ENCODE measurements at regions not wholly inside any gene's neighbourhood (a gene's known extent, or its start where the extent isn't known, plus 50 kb on each side); places are given as distances from the start of the nearest gene placed in this dataset.

- Mint-ChIP-seq H3K4me1 (peaks cover 16% of the 10 kb centered on the region), H3K9me3 (no peaks in the 10 kb centered on the region), H3K27ac (no peak overlapping the region), H3K4me3 (no peak overlapping the region), H3K27me3 (peaks cover 52% of the 10 kb centered on the region)
- ATAC-seq: no peak
- no peak for DNase-seq
These were observed 97.2 kb downstream of the TRIM36 start for GRCh38 chr5:115072266-115073064.

GRCh38 chr5:115070737-115071136 is 99.0 kb downstream of the TRIM36 start:
- DNase-seq (no peak), ATAC-seq (no peak)
- Mint-ChIP-seq H3K27ac (no peak overlapping the region), H3K4me1 (peaks cover 16% of the 10 kb centered on the region), H3K4me3 (no peak overlapping the region), H3K9me3 (no peaks in the 10 kb centered on the region), H3K27me3 (peaks cover 52% of the 10 kb centered on the region)

- Mint-ChIP-seq H3K27me3 (peaks cover 49% of the 10 kb centered on the region), H3K4me3 (peak overlapping the region in 1 of 2 donors; percentile 55), H3K27ac (peak overlapping the region in 1 of 2 donors; percentile 26), H3K9me3 (no peaks in the 10 kb centered on the region), H3K4me1 (peaks cover 16% of the 10 kb centered on the region)
- peak; percentile 59 for ATAC-seq
- no peak for DNase-seq
These were observed 100.4 kb downstream of the TRIM36 start for GRCh38 chr5:115069087-115069968.

GRCh38 chr5:115068239-115069086 is 101.2 kb downstream of the TRIM36 start:
- peak; percentile 45 to 64 for DNase-seq
- ATAC-seq: peak; percentile 83
- Mint-ChIP-seq H3K4me3 (peak overlapping the region in 1 of 2 donors; percentile 55), H3K9me3 (no peaks in the 10 kb centered on the region), H3K27ac (peak overlapping the region; percentile 26 to 84), H3K4me1 (peaks cover 16% of the 10 kb centered on the region), H3K27me3 (peaks cover 40% of the 10 kb centered on the region)

DNA sequence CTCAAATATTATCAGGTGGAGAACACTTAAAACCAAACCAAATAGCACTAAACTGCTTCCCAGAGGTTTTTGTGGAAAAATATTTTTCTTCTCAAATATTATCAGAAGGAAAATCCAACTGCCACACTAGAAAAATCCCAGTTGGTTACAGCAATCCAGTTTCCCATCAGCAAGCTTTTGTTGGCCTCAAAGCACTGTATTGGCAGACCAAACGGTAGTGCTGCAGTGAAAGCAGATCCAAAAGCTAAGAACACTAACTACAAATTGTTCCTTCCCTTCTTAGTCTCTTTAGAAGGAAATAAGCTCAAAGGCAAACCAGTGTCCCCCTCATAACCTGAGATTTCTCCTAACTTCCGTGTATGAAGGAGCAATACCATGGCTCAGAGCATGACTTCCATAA is 105.3 kb downstream of the TRIM36 start:
- Mint-ChIP-seq H3K27ac (no peak overlapping the region), H3K27me3 (peaks cover under 1% of the 10 kb centered on the region), H3K4me1 (peaks cover 8% of the 10 kb centered on the region), H3K4me3 (no peak overlapping the region), H3K9me3 (no peaks in the 10 kb centered on the region)
- ATAC-seq (no peak), DNase-seq (no peak)

DNA sequence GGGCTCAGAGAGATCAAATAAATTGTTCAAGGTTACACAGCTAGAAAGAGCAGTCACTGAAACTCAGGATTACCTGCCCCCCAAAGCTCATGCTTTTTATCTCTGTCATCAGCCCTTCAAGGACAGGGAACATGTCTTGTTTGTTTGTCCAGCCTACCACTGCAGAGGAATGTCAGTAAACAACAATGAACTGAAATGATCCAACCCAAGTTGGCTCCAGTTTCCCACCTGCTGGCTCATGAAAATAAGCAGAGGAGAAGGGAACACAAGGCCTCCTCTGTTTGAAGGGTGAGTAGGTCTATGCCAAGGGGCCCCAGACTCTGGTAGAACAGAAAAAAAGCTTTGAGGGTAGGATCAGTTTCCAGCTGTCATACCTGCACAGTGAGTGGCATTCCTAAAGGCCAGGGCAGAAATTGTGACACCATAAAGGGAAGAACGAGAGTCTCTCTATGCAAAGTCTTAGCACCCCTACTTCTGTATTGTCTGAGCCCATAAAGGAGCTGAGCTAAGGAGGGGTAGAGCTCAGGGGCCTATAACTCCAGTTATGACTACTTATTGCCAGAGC is 115.2 kb downstream of the TRIM36 start:
- Mint-ChIP-seq H3K27ac (no peak overlapping the region), H3K4me3 (no peak overlapping the region), H3K4me1 (no peaks in the 10 kb centered on the region), H3K9me3 (peaks cover 0 to 6% of the 10 kb centered on the region in 2 donors), H3K27me3 (peaks cover 28% of the 10 kb centered on the region)
- no peak for DNase-seq
- no peak for ATAC-seq

- Mint-ChIP-seq H3K27ac (no peak overlapping the region), H3K4me3 (no peak overlapping the region), H3K27me3 (peaks cover 29% of the 10 kb centered on the region), H3K4me1 (no peaks in the 10 kb centered on the region), H3K9me3 (peaks cover 0 to 13% of the 10 kb centered on the region in 2 donors)
- DNase-seq (no peak), ATAC-seq (no peak)
These were observed 116.8 kb downstream of the TRIM36 start for GRCh38 chr5:115052948-115053347.

- H3K4me1 Mint-ChIP-seq: no peaks in the 10 kb centered on the region
- DNase-seq (no peak), ATAC-seq (no peak)
- peaks cover 0 to 13% of the 10 kb centered on the region in 2 donors for H3K9me3 Mint-ChIP-seq
- H3K27ac Mint-ChIP-seq: no peak overlapping the region
- no peak overlapping the region for H3K4me3 Mint-ChIP-seq
- peaks cover 20% of the 10 kb centered on the region for H3K27me3 Mint-ChIP-seq
These were observed 118.8 kb downstream of the TRIM36 start for GRCh38 chr5:115050866-115051265.

- no peaks in the 10 kb centered on the region for H3K27me3 Mint-ChIP-seq
- H3K4me3 Mint-ChIP-seq: no peak overlapping the region
- H3K4me1 Mint-ChIP-seq: no peaks in the 10 kb centered on the region
- DNase-seq (no peak), ATAC-seq (no peak)
- H3K27ac Mint-ChIP-seq: no peak overlapping the region
- H3K9me3 Mint-ChIP-seq: peaks cover 4 to 7% of the 10 kb centered on the region in 2 donors
These were observed 135.8 kb downstream of the TRIM36 start for GRCh38 chr5:115033861-115034260.

DNA sequence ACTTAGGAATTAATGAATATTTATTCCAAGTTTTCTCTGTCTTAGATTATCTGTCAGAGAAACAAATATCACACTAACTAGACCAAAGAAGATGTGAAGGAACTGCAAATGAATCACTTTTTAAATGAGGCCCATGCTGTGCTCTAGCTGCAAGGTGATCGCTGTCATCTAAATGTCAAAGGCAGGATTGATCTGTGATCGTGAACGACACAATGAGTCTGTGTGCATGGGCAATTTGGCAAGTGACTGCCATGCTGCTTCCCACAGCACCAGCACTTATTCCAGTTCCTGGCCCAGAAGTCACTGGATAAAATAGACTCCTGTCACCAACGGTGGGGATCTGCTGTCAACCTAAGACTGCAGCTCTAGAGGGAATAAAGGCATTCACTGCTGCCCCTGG is 141.2 kb downstream of the TRIM36 start:
- Mint-ChIP-seq H3K4me3 (no peak overlapping the region), H3K27ac (no peak overlapping the region), H3K4me1 (no peaks in the 10 kb centered on the region), H3K27me3 (peaks cover 12% of the 10 kb centered on the region), H3K9me3 (peaks cover 0 to 7% of the 10 kb centered on the region in 2 donors)
- DNase-seq (no peak), ATAC-seq (no peak)

DNA sequence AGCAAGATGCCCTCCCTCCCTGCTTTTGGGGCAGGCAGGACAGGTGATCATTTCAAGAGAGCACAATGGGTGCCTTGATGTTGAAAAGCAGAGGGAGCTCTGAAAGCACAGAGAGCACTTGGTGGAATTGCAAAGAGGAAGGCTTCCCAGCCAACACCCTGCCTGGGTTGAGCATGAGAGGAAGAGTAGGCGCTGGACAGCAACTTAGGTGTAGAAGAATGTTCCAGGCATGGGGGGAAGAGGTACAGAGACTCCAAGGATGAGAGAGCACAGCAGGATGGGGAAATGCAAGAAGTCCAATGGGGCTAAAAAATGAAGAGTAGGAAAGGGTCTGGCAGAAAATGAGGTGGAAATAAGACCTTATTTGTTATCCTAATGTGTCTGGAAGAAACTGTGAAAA is 144.8 kb downstream of the TRIM36 start:
- no peaks in the 10 kb centered on the region for H3K4me1 Mint-ChIP-seq
- peaks cover 12% of the 10 kb centered on the region for H3K27me3 Mint-ChIP-seq
- no peak for DNase-seq
- no peak overlapping the region for H3K27ac Mint-ChIP-seq
- no peak overlapping the region for H3K4me3 Mint-ChIP-seq
- ATAC-seq: no peak
- H3K9me3 Mint-ChIP-seq: no peaks in the 10 kb centered on the region

- Mint-ChIP-seq H3K4me3 (no peak overlapping the region), H3K4me1 (no peaks in the 10 kb centered on the region), H3K9me3 (no peaks in the 10 kb centered on the region), H3K27me3 (peaks cover 12% of the 10 kb centered on the region), H3K27ac (no peak overlapping the region)
- DNase-seq: no peak
- ATAC-seq: no peak
These were observed 147.4 kb downstream of the TRIM36 start for GRCh38 chr5:115022303-115022702.

- H3K4me1 Mint-ChIP-seq: no peaks in the 10 kb centered on the region
- no peak for ATAC-seq
These were observed 153.1 kb downstream of the TRIM36 start for GRCh38 chr5:115016646-115017045.

DNA sequence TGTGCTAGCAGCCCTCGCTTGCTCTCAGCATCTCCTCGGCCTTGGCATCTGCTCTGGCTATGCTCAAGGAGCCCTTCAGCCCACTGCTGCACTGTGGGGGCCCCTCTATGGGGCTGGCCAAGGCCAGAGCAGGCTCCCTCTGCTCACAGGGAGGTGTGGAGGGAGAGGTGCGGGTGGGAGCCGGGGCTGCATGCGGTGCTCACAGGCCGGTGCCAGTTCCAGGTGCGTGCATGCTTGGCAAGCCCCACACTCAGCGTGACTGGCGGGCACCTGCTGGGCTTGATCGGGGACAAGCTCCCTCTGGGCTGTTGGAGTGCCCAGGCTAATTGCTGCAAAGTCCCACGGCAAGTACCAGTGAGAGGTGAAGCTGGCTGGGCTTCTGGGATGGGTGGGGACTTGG is 170.5 kb downstream of the TRIM36 start:
- peak; percentile 28 for ATAC-seq
- no peaks in the 10 kb centered on the region for H3K4me1 Mint-ChIP-seq
- H3K4me3 Mint-ChIP-seq: no peak overlapping the region
- no peak for DNase-seq
- no peak overlapping the region for H3K27ac Mint-ChIP-seq
- H3K27me3 Mint-ChIP-seq: no peaks in the 10 kb centered on the region
- peaks cover 9 to 12% of the 10 kb centered on the region in 2 donors for H3K9me3 Mint-ChIP-seq

More at GRCh38 chr5:115016646-115017045, 153.1 kb downstream of the TRIM36 start:
- no peak overlapping the region for H3K27ac Mint-ChIP-seq
- H3K9me3 Mint-ChIP-seq: peaks cover 8 to 18% of the 10 kb centered on the region in 2 donors
- no peak for DNase-seq
- no peaks in the 10 kb centered on the region for H3K27me3 Mint-ChIP-seq
- no peak overlapping the region for H3K4me3 Mint-ChIP-seq

DNA sequence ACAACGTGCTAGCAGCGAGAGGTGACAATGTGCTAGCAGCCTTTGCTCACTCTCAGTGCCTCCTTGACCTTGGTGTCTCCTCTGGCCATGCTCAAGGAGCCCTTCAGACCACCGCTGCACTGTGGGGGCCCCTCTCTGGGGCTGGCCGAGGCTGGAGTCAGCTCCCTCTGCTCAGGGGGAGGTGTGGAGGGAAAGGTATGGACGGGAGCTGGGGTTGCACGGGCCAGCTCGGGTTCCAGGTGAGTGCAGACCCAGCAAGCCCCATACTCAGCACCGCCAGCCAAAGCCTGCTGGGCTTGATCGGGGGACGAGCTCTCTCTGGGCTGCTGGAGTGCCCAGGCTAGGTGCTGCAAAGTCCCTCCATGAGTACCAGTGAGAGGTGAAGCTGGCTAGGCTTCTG is 180.2 kb downstream of the TRIM36 start:
- ATAC-seq (no peak), DNase-seq (no peak)
- peaks cover 0 to 5% of the 10 kb centered on the region in 2 donors for H3K9me3 Mint-ChIP-seq
- peaks cover 6% of the 10 kb centered on the region for H3K27me3 Mint-ChIP-seq
- no peak overlapping the region for H3K4me3 Mint-ChIP-seq
- no peak overlapping the region for H3K27ac Mint-ChIP-seq
- H3K4me1 Mint-ChIP-seq: no peaks in the 10 kb centered on the region
